HG03108 (cell line): ENCODE measurements at regions not wholly inside any gene's neighbourhood (a gene's known extent, or its start where the extent isn't known, plus 50 kb on each side); places are given as distances from the start of the nearest gene placed in this dataset.

Source experiments
- ATAC-seq: cut with Tn5 transposase; IDR thresholded peaks from one replicate; pipeline ENCODE4 v1.9.1; 2021; ENCODE audit warnings: moderate library complexity; ENCODE audit not compliant: unreplicated experiment

- no peak for ATAC-seq
Observed at GRCh38 chr4:126265888-126266287, 951.1 kb downstream of the FAT4 start.

GRCh38 chr4:126267689-126268088, 952.9 kb downstream of the FAT4 start:
- no peak for ATAC-seq

- ATAC-seq: no peak
Observed at GRCh38 chr4:126268106-126268505, 953.4 kb downstream of the FAT4 start.

DNA sequence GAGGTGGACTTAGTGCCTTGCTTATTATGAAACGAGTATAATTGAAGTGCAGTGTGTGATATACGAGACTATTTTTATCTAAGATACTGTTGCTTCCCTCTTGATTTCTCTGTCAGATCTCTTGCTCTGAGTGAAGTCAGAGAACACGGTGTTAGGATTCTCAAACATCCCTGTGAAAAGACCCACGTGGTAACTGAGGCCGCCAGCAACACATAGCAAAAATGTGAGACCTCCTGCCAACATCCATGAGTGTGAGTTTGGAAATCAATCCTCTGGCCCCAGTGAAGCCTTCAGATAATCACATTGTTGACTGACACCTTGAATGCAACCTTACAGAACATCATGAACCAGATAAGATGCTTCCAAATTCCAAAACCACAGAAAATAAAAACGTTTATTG, 954.4 kb downstream of the FAT4 start:
- no peak for ATAC-seq

GRCh38 chr4:126271292-126271691, 956.5 kb downstream of the FAT4 start:
- ATAC-seq: no peak

- ATAC-seq: no peak
Observed at GRCh38 chr4:126273746-126274145, 959.0 kb downstream of the FAT4 start.

- no peak for ATAC-seq
Observed at GRCh38 chr4:126291886-126292285, 977.1 kb downstream of the FAT4 start.

- ATAC-seq: no peak
Observed at GRCh38 chr4:126298271-126298670, 983.5 kb downstream of the FAT4 start.

GRCh38 chr4:126306152-126306869, 991.6 kb downstream of the FAT4 start:
- ATAC-seq: no peak

- no peak for ATAC-seq
Observed at GRCh38 chr4:126318376-126318775, 1003.6 kb downstream of the FAT4 start.

DNA sequence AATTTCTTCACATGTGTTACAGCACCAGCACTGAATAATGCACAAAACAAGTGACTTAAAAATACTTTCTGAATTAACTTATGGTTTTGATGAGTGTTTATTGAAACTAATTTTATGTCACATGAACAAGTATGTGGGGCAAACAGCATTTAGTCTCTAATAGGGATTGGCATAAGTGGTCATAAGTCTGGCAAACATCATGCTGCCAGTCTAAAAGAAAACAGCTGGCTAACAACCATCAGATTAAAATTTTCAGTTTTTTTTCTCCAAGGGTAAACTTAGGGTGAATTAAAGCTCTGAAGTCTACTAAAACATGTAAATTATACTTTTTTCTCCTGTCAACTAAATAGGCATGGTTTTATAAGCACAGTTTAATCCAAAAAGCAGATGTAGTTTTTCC, 1014.2 kb downstream of the FAT4 start:
- no peak for ATAC-seq

- ATAC-seq: no peak
Observed at GRCh38 chr4:126338548-126338947, 1023.8 kb downstream of the FAT4 start.

DNA sequence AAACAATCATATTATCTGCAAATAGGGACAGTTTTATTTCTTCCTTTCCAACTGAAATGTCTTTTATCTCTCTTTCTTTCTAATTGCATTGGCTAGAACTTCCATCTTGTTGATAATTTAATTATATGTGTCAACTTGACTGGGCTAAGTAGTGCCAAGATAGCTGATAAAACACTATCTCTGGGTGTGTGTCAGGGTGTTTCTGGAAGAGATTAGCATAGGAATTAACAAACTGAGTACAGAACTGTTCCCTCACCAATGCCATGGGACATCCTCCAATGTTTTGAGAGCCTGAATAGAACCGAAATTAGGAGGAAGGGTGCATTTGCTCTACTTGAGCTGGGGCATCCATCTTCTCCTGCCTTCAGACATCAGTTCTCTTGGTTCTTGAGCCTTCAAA, 1027.2 kb downstream of the FAT4 start:
- no peak for ATAC-seq

DNA sequence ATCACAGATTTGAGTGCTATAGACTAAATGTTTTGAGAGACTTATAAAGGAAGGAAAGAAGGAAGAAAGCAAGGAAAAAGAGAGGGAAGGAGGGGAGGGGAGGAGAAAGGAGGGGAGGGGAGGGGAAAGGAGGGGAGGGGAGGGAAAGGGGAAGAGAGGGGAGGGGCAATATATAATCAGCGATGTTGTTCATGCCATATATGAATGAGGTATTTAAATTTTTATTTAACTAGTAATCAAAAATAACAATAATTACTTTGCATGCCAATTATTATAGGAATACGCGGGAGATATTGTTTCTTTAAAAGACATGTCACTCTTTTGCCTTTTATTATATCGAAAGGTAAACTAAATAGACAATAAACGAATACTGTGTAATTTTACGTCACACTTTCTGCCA, 1029.7 kb downstream of the FAT4 start:
- ATAC-seq: no peak

DNA sequence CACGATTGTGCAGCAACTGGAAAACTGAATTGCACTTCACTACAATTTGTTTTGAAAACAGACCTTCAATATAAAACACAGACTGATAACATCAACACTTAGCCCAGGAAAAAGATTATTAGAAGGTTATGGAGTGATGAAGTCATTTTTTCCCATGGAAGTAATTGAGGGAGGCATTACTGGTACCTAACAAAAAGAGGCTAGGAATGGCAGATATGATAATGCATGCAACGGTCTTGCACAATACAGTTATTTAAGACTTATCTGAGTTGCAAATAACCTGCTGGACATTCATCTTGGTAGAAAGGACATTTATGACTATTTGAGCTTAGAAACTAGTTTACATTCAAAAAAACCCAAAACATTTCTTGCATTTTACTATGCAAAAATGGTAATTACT, 1031.9 kb downstream of the FAT4 start:
- ATAC-seq: no peak

DNA sequence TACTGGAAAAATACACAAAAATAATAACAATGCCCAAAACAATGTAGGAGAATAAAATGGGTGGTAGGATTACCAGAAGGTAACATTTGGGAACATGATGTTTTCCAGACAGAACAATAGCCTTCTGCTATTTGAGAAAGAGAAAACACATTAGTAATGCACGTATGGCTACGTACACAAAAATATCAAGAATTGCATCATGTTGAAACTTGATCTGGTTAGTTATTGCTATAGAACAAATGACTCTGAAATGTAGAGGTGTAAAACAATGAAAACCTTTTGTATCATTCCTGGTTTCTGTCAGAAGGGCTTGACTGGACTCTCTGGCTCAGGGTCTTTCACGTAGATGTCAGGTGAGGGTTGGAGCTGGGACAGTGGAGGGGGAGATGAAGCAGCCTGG, 1040.0 kb downstream of the FAT4 start:
- ATAC-seq: no peak

DNA sequence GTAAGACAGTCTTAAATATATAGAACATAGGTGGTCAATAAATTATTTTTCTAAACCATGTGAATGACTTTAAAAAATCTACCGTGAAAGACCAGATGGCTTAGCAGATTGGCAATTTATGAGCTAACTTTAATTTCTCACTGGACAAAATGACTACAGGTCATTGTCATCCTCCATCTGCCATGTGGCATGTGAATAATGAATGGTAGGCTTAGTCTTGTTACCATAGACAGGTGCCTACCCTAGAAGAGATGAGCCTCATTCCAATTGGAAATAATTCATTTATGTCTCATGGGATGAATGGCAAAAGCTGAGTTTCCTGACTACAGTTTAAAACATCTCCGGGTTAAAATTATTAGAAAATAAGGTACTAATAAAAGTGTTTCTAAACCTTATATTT, 1043.3 kb downstream of the FAT4 start:
- no peak for ATAC-seq

- no peak for ATAC-seq
Observed at GRCh38 chr4:126361287-126361686, 1046.5 kb downstream of the FAT4 start.

GRCh38 chr4:126364311-126364911, 1049.7 kb downstream of the FAT4 start:
- ATAC-seq: no peak

DNA sequence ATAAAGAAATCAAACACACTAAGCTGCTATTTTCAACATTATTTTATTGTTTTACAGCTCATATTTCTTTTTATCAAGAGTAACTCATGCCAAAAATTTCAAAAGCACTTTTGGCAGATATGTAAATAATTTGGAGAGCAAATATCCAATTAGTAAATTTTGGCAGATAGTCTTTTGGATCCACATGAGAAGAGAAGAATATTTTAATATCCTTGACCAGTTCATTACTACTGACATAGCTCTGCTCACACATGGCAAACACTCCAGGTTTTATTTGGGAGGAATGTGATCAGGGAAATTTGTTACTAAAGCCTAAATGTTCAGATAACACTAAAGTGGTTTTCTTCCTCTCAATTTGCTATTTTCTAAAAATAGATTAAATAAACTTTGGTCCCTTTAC, 1054.3 kb downstream of the FAT4 start:
- no peak for ATAC-seq

GRCh38 chr4:126372634-126373033, 1057.9 kb downstream of the FAT4 start:
- ATAC-seq: no peak

DNA sequence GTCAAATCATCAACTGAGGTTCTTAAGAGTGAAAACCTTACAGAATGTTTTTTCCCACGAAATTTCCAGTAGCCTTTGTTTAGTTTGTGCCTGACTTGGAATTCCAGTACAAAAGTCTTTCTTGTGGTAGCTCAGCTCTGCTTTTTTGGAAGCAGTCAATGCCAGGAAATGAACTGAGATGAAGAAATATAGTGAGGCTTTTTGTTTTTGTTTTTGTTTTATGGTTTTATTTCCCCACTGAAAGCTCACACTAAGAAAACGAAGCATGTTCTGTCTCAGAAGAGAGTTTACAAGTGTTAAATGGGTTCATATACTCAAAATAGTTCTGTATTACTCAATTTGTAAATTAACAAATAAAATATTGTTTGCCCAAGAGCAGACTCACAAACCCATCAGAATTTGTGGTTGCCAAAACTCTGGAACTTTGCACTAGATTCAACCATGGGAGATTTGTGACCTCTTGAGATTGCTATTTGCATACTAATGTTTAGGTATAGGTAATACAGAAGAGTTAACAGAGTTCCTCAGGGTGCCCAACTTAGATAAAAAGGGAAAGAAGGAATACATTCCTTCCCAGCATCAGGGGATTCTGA, 1060.8 kb downstream of the FAT4 start:
- no peak for ATAC-seq

- no peak for ATAC-seq
Observed at GRCh38 chr4:126385954-126386353, 1071.2 kb downstream of the FAT4 start.
